Spleen (tissue), 11 donors: ENCODE measurements at regions not wholly inside any gene's neighbourhood (a gene's known extent, or its start where the extent isn't known, plus 50 kb on each side); places are given as distances from the start of the nearest gene placed in this dataset.
A peak's percentile ranks its signal among the peaks of the same experiment; 100 is the strongest.

Experiments
- DNase-seq: peaks from one replicate; pipeline ENCODE4 v3.0.0-alpha.2; 2020
- H3K27ac ChIP-seq, 8 donors: fragments of 200-600 bp; sonication (generic) in 7 of 8; 1 replicate in 4 of 8; 2 replicates in 4 of 8; pipeline versions ENCODE4 v1.5.0 to v1.8.0; 2016 to 2021; ENCODE audit warnings: inconsistent platforms in 4 of 8, mild to moderate bottlenecking in 4 of 8, moderate library complexity in 1 of 8
- H3K27me3 ChIP-seq, 7 donors: fragments of 200-600 bp; sonication (generic) in 6 of 7; replicated peaks in 1 of 7; 1 replicate in 4 of 7; 2 replicates in 3 of 7; pipeline versions ENCODE4 v1.5.0 to v1.8.0; 2016 to 2021; ENCODE audit warnings: inconsistent platforms in 3 of 7, mild to moderate bottlenecking in 1 of 7
- H3K36me3 ChIP-seq, 6 donors: fragments of 200-600 bp; sonication (generic) in 5 of 6; 1 replicate in 4 of 6; 2 replicates in 2 of 6; pipeline versions ENCODE4 v1.5.0 to v1.8.0; 2016 to 2021; ENCODE audit warnings: inconsistent platforms in 2 of 6
- H3K4me1 ChIP-seq, 6 donors: fragments of 200-600 bp; sonication (generic) in 5 of 6; 1 replicate in 3 of 6; 2 replicates in 3 of 6; pipeline versions ENCODE4 v1.5.0 to v1.8.0; 2016 to 2021; ENCODE audit warnings: inconsistent platforms in 3 of 6
- H3K4me3 ChIP-seq, 8 donors: fragments of 200-600 bp; sonication (generic) in 7 of 8; 1 replicate in 4 of 8; 2 replicates in 4 of 8; pipeline versions ENCODE4 v1.5.0 to v1.8.0; 2016 to 2021; ENCODE audit warnings: inconsistent platforms in 4 of 8, mild to moderate bottlenecking in 4 of 8, moderate library complexity in 2 of 8
- H3K9me3 ChIP-seq, 8 donors: fragments of 200-600 bp; sonication (generic) in 7 of 8; 1 replicate in 4 of 8; 2 replicates in 4 of 8; pipeline versions ENCODE4 v1.5.0 to v1.8.0; 2016 to 2021; ENCODE audit warnings: inconsistent platforms in 4 of 8
- POLR2A ChIP-seq, 3 donors: fragments of 450-650 bp; IDR thresholded peaks; one replicate each; pipeline ENCODE4 v1.5.1; 2017; ENCODE audit warnings: antibody characterized with exemption in 3 of 3, mild to moderate bottlenecking in 1 of 3
- POLR2AphosphoS5 ChIP-seq, 3 donors: sonication (generic); formaldehyde crosslinking; IDR thresholded peaks; one replicate each; pipeline ENCODE4 v1.5.1; 2017; ENCODE audit warnings: antibody characterized with exemption in 3 of 3
- WGBS, 5 donors: extraction: QIAGEN DNeasy Blood & Tissue Kit in 3 of 5; methylation state at CpG; one replicate each; pipeline versions ENCODE4 v1.1.5 to v1.1.7; 2013 to 2018; 5-methylcytosine and 5-hydroxymethylcytosine counted together
- intact Hi-C: fragments of 100-400 bp; cut with DNase I; formaldehyde crosslinking; loops from one replicate; pipeline ENCODE4 v1.15.0; 2023; ENCODE audit warnings: low total_unique reads
- TF ChIP-seq, protein P1 (sequence below), 11 experiments: fragments of 200-600 bp in 7 of 11; fragments of 450-650 bp in 4 of 11; sonication (generic) in 4 of 11; IDR thresholded peaks in 8 of 11; conservative IDR thresholded peaks in 3 of 11; 1 replicate in 7 of 11; 2 replicates in 4 of 11; pipeline versions ENCODE4 v1.4.0 to v1.8.0; 2016 to 2021; ENCODE audit warnings: antibody characterized with exemption in 11 of 11, inconsistent platforms in 4 of 11, mild to moderate bottlenecking in 1 of 11
- donor health status: healthy with polysubstance abuse.
- donor health status: DM: no; HTN: no; CAD: no; lungs with moderate emphysema.
- donor health status: DM: no; HTN: no; CAD: no.
- donor health status: Bipolar disorder and iron deficiency.
- donor health status: healthy.
- donor health status: DM: no; HTN: no; CAD: no.
- donor health status: DM: yes; HTN: yes; CAD: no.

DNA sequence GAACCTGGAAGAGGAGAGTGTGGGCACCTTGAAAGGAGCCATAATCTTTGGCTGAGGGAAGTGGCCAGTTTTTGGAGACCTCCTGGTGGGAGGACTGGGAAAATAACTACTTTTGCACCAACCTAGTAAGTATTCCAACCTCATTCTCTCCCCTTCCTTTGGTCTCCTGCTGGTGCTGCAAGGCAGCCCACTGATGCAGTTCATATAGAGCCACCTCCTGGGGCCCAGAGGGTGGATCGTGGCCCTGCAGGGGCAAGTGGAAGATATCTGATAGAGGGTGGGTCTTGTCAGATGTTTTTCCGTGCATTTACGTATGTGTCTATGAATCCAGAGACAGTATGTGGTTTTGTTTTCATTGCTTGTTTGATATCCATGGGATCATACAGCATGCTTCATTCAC is 172.8 kb upstream of the PITX1 start:
- Histone ChIP-seq H3K4me1 (peaks cover 0 to 6% (median 0%) of the 10 kb centered on the region in 6 donors), H3K36me3 (no peaks in the 10 kb centered on the region), H3K27me3 (peaks cover 0 to 21% (median 3%) of the 10 kb centered on the region in 7 donors), H3K9me3 (peaks cover 0 to 21% (median 16%) of the 10 kb centered on the region in 8 donors), H3K27ac (no peak overlapping the region), H3K4me3 (no peak overlapping the region)
- TF ChIP-seq, protein P1, sequence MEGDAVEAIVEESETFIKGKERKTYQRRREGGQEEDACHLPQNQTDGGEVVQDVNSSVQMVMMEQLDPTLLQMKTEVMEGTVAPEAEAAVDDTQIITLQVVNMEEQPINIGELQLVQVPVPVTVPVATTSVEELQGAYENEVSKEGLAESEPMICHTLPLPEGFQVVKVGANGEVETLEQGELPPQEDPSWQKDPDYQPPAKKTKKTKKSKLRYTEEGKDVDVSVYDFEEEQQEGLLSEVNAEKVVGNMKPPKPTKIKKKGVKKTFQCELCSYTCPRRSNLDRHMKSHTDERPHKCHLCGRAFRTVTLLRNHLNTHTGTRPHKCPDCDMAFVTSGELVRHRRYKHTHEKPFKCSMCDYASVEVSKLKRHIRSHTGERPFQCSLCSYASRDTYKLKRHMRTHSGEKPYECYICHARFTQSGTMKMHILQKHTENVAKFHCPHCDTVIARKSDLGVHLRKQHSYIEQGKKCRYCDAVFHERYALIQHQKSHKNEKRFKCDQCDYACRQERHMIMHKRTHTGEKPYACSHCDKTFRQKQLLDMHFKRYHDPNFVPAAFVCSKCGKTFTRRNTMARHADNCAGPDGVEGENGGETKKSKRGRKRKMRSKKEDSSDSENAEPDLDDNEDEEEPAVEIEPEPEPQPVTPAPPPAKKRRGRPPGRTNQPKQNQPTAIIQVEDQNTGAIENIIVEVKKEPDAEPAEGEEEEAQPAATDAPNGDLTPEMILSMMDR (IDR thresholded peaks at IDR 0.05 in 8 of 11, conservative IDR thresholded peaks at IDR 0.05 in 3 of 11): no peak
- no peak for TF ChIP-seq POLR2AphosphoS5 (IDR thresholded peaks at IDR 0.05)
- no peak for TF ChIP-seq POLR2A (IDR thresholded peaks at IDR 0.05)
- intact Hi-C loops: no loop called here
- no peak for DNase-seq
- 88 to 94% (median 93%) methylated on average over 3 of the region's 3 CpGs for WGBS, 5 donors

- DNase-seq: no peak
- peaks cover 0 to 6% (median 0%) of the 10 kb centered on the region in 6 donors for H3K4me1 ChIP-seq
- H3K27me3 ChIP-seq: peaks cover 0 to 32% (median 4%) of the 10 kb centered on the region in 7 donors
- H3K9me3 ChIP-seq: peaks cover 0 to 22% (median 16%) of the 10 kb centered on the region in 8 donors
- WGBS, 5 donors: 77 to 84% (median 82%) methylated on average over 3 of the region's 3 CpGs
- intact Hi-C loops: no loop called here
- no peak overlapping the region for H3K4me3 ChIP-seq
- TF ChIP-seq POLR2A (IDR thresholded peaks at IDR 0.05) (no peak), POLR2AphosphoS5 (IDR thresholded peaks at IDR 0.05) (no peak)
- TF ChIP-seq, protein P1 (IDR thresholded peaks at IDR 0.05 in 8 of 11, conservative IDR thresholded peaks at IDR 0.05 in 3 of 11): no peak
- no peak overlapping the region for H3K27ac ChIP-seq
- no peaks in the 10 kb centered on the region for H3K36me3 ChIP-seq
Observed at GRCh38 chr5:135205632-135206349, 171.8 kb upstream of the PITX1 start.

DNA sequence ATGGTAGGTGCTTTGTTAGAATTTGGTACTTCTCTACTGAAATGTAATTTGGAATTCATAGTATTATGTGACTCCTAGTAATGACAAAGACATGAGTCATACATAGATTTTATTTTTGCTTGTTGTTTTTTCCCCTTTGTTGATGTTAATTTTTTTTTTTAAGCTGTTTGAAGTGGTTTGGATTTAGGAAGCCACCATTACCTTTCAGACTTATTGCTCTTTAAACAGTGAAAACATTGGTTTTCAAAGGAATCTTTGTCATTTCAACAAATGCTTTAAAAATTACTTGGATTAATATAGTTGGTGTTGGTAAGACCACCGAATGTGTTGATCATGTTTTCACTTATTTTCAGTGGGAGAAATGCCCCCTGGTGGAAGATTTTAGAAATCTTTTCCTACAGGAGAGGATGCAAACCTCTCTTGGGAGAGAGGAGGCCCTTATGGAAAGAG is 170.1 kb upstream of the PITX1 start:
- intact Hi-C loops: no loop called here
- H3K9me3 ChIP-seq: peaks cover 0 to 22% (median 16%) of the 10 kb centered on the region in 8 donors
- H3K4me1 ChIP-seq: peaks cover 0 to 5% (median 0%) of the 10 kb centered on the region in 6 donors
- H3K4me3 ChIP-seq: no peak overlapping the region
- H3K27me3 ChIP-seq: peaks cover 0 to 27% (median 3%) of the 10 kb centered on the region in 7 donors
- H3K36me3 ChIP-seq: no peaks in the 10 kb centered on the region
- no peak for DNase-seq
- H3K27ac ChIP-seq: no peak overlapping the region
- TF ChIP-seq, protein P1 (IDR thresholded peaks at IDR 0.05 in 8 of 11, conservative IDR thresholded peaks at IDR 0.05 in 3 of 11): peak in 2 of 11 experiments; percentile 20 to 29
- TF ChIP-seq POLR2AphosphoS5 (IDR thresholded peaks at IDR 0.05) (no peak), POLR2A (IDR thresholded peaks at IDR 0.05) (no peak)
- 49 to 65% (median 59%) methylated on average over 1 of the region's 1 CpG for WGBS, 5 donors

DNA sequence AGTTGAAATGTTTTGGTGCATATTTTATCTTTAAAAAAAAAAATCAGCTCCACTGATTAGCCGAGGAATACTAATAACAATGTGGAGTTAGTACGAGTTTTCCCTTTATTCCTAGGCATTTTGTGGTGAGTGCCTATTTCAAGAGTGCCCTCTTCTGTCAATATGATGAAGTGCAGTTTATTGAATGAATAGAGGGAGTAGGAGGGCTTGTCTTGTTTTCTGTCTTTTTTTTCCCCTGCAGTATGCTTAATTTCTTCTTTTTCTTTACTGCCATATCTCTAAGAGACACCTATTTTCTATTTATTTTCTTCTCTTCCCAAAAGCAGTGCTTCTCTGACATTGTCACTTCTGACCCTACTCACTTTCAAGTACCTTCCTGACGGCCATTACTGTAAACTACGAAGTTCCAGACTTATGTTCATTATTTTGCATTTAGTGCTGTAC is 169.6 kb upstream of the PITX1 start:
- intact Hi-C loops: no loop called here
- Histone ChIP-seq H3K4me1 (no peaks in the 10 kb centered on the region), H3K27ac (no peak overlapping the region), H3K9me3 (peaks cover 0 to 22% (median 16%) of the 10 kb centered on the region in 8 donors), H3K36me3 (no peaks in the 10 kb centered on the region), H3K4me3 (no peak overlapping the region), H3K27me3 (peaks cover 0 to 27% (median 1%) of the 10 kb centered on the region in 7 donors)
- TF ChIP-seq, protein P1 (IDR thresholded peaks at IDR 0.05 in 8 of 11, conservative IDR thresholded peaks at IDR 0.05 in 3 of 11): peak in 4 of 11 experiments; percentile 7 to 35 (median 26)
- no peak for TF ChIP-seq POLR2A (IDR thresholded peaks at IDR 0.05)
- DNase-seq: no peak
- 76 to 85% (median 79%) methylated on average over 4 of the region's 4 CpGs for WGBS, 5 donors
